GM12872 (cell line): ENCODE measurements at regions not wholly inside any gene's neighbourhood (a gene's known extent, or its start where the extent isn't known, plus 50 kb on each side); places are given as distances from the start of the nearest gene placed in this dataset.

Source experiments
- TF ChIP-seq, protein P1 (sequence below): IDR thresholded peaks from 3 replicates; pipeline ENCODE4 v1.5.1; 2011; ENCODE audit warnings: low read depth, mild to moderate bottlenecking, low read length, moderate library complexity; ENCODE audit not compliant: insufficient read depth

DNA sequence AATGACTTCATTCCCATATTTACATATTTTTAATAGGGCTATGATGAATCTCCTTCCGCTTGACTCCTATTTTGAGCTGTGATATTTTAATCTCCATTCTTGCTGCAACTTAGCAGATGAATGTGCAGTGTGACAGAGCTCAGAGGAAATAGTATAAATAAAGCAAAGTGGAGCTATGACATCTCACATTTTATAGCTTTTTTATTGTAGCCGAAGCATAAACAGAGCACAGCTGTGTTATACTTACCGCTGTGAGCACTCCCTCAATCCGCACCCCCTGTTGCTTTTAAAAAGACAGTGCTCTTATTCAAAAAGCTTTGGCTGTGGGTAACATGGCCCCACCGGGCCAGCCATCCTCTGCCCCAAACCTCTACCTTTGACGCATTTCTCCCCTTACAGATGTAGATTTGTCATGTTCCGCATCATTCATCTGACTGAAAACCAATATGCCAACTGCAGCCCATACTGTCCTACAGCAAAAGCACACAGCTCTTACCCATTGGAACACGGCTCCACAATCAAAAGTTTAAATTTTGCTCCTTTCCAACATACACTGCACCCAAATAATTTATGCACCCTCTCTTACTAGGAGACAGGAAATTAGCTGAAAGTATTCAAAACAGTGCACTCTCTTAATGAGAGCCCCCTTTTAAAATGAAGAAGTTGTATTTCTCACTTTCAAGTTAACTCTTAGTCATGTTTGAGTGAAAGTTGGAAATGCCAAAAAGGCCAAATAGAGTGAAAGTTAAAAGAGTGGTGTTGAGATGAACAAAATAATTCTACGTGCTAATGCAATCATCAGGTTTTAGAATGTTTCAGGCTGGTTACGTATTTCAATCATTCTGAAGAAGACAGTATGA lies 429.3 kb upstream of the SOX5 start:
- TF ChIP-seq, protein P1, sequence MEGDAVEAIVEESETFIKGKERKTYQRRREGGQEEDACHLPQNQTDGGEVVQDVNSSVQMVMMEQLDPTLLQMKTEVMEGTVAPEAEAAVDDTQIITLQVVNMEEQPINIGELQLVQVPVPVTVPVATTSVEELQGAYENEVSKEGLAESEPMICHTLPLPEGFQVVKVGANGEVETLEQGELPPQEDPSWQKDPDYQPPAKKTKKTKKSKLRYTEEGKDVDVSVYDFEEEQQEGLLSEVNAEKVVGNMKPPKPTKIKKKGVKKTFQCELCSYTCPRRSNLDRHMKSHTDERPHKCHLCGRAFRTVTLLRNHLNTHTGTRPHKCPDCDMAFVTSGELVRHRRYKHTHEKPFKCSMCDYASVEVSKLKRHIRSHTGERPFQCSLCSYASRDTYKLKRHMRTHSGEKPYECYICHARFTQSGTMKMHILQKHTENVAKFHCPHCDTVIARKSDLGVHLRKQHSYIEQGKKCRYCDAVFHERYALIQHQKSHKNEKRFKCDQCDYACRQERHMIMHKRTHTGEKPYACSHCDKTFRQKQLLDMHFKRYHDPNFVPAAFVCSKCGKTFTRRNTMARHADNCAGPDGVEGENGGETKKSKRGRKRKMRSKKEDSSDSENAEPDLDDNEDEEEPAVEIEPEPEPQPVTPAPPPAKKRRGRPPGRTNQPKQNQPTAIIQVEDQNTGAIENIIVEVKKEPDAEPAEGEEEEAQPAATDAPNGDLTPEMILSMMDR, result no peak

DNA sequence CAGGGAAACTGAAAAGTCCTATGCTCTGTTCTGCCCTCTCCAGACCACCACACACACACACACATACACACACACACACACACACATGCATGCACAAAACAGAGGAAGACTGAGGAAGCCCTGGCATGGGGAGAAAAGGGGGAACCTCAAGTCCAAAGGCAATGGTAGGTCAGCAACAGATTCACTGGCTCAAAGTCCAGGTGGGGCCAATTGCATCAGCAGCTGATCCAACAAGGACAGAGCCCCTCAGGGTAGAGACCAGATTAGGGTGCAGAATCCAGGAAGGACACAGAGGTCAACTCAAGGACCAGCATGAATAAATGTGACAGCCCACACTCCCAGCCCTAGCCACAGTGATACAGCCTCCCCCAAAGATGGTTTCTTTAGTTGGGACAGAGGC lies 425.0 kb upstream of the SOX5 start:
- TF ChIP-seq, protein P1, result no peak

DNA sequence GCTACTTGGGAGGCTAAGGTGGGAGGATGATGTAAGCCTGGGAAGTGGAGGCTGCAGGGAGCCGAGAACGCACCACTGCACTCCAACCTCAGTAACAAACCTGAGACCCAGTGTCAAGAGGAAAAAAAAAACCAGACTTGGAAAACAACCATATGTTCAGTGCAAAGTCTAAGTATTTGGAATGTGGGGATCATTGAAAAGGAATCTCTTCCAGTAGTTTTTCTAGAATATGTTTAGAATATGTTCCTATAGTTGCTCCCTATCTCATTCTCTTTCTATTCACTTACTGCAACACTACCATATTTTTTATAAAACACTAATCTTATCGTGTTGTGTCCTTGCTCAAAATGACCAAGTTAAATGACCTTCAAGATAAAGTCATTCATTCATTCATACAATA lies 423.5 kb upstream of the SOX5 start:
- TF ChIP-seq, protein P1, result no peak

DNA sequence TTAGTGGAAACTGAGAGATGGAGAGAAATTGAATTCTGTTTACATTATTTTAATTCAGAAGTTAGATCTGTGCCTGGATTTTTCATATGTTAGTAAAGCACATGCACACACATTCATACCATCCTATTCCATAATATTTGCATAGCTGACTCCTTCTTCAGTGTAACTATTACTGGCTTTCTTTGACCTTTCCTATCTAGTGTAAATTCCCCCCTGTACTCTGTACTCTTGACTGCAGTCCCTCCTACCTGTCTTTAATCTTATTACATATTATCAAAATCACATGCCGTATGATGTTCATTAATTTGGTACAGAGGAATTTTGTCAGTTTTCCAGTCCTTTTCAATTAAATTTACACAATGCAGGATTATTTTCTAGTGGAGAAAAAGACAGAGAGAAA lies 417.0 kb upstream of the SOX5 start:
- TF ChIP-seq, protein P1, result no peak

DNA sequence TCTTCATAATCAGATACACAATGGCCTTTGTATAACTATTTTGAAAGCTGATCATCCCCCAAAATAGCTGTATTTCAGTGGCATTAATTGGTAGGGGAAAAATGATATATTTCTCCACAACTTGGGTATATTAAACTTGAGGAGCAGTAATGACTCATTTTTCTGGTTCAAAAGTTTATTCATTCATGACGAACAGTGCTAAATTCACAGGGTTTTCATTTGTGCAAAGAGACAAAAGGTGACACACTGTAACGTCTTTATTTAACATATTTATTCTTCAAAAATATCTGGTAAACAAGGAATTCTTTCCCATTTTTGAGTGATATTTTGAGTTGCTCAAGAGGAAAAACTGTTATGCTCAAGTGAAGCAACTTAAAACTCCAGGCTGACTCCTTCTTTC lies 415.5 kb upstream of the SOX5 start:
- TF ChIP-seq, protein P1, result no peak

DNA sequence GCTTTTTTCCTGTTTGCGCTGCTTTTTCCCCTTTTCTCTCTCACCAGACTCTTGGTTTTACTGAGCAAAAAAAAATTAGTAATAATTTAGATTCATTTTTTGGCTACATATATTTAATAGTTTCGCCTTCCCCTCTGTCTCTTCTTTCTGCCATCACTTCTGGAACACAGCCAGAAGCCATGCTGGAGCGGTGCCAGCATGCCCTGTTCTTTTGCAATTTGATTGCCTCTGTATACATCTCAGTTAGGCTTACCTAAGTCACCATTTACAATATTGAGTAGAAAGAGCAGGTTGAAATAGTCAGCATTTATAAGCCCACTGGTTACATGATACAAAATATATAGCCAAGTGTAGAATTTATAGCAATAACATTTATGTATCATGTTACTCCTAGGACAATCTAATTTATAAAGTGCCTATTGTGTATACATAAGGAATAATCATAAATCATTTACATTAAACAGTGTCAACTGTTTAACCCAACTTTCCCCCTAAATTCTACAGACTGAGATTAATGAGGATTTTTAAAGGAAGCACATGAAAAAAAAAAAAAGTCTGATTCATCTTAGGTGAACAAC lies 413.8 kb upstream of the SOX5 start:
- TF ChIP-seq, protein P1, result no peak

DNA sequence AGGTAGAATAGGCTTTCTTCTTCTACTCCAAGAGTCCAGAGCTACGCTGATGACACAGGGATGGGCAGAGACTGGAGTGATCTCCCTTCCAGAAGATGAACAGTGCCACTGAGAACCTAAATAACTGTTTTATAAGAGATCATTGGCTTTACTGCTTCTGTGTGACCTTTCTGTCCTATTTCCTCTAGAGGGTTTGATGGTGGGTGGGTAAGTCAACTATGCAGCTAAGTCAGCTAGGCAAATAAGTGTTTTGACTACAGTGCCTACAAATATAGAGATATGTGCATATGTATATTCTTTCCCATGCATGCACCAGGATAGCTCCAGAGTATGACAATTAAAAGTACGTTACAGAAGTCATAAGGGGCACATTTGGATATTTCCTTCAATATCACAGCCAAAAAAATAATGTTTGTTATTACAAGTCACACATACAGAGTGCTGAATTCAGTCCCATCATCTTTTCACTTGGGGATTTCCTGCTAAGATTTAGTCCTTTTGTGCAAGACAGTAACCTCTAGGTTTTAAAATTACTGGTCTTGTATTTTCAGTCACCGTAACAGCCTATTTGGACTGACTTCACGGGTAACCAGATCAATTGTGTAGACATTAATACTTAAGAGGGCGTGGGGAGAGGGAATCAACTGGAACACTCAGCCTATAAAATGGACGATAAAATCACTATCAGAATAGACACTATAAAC lies 412.6 kb upstream of the SOX5 start:
- TF ChIP-seq, protein P1, result no peak
